Spleen (tissue), 7 donors: ENCODE measurements at regions not wholly inside any gene's neighbourhood (a gene's known extent, or its start where the extent isn't known, plus 50 kb on each side); places are given as distances from the start of the nearest gene placed in this dataset.

ENCODE experiments used
- CTCF ChIP-seq, 11 experiments: fragments of 200-600 bp in 7 of 11; fragments of 450-650 bp in 4 of 11; sonication (generic) in 4 of 11; IDR thresholded peaks in 8 of 11; conservative IDR thresholded peaks in 3 of 11; 1 replicate in 7 of 11; 2 replicates in 4 of 11; pipeline versions ENCODE4 v1.4.0 to v1.8.0; 2016 to 2021; ENCODE audit warnings: antibody characterized with exemption in 11 of 11, inconsistent platforms in 4 of 11, mild to moderate bottlenecking in 1 of 11
- POLR2A ChIP-seq, 3 donors: fragments of 450-650 bp; IDR thresholded peaks; one replicate each; pipeline ENCODE4 v1.5.1; 2017; ENCODE audit warnings: antibody characterized with exemption in 3 of 3, mild to moderate bottlenecking in 1 of 3
- POLR2AphosphoS5 ChIP-seq, 3 donors: sonication (generic); formaldehyde crosslinking; IDR thresholded peaks; one replicate each; pipeline ENCODE4 v1.5.1; 2017; ENCODE audit warnings: antibody characterized with exemption in 3 of 3
- donor health status: DM: no; HTN: no; CAD: no; lungs with moderate emphysema.
- donor health status: DM: no; HTN: no; CAD: no.
- donor health status: DM: no; HTN: no; CAD: no.

DNA sequence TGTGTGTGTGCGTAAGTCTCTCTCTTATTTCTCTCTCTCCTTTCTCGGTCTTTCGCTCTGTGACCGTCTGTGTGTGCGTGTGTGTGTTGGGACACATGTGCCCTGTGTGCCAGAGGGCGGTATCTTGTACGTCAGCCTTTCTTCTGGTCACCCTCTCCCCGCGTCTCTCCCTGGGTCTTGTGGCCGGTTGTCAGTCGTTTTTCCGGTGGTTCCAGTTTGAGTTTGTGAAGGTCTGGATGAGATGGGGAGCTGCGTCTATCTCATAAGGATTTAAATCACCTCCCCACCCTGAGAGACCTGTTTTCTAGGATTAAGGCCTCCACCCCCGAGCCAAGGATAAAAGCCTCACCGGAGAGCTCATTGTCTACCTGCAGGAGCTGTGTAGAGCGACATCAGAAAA lies 295.5 kb upstream of the ZNF337 start:
- TF ChIP-seq CTCF (IDR thresholded peaks at IDR 0.05 in 8 of 11, conservative IDR thresholded peaks at IDR 0.05 in 3 of 11) (no peak), POLR2AphosphoS5 (IDR thresholded peaks at IDR 0.05) (no peak), POLR2A (IDR thresholded peaks at IDR 0.05) (no peak)
